Stimulated activated CD4-positive, alpha-beta T cell treated with anti-CD3 and anti-CD28 coated beads, Interleukin-15, amount 100 ng/mL, for 24 hours (primary cell): ENCODE measurements at regions not wholly inside any gene's neighbourhood (a gene's known extent, or its start where the extent isn't known, plus 50 kb on each side); places are given as distances from the start of the nearest gene placed in this dataset.
"Not testable (repeated sequence)": the region's sequence is repeated elsewhere in the genome, so short reads cannot be mapped to it uniquely, and the experiment has no call there.

Source experiments
- DNase-seq: peaks from one replicate; pipeline ENCODE4 v3.0.0-alpha.2; 2020

GRCh38 chr3:106840319-106840718 is 536.9 kb upstream of the CCDC54 start:
- no peak for DNase-seq

GRCh38 chr3:106842151-106842550 is 535.1 kb upstream of the CCDC54 start:
- no peak for DNase-seq

GRCh38 chr3:106844638-106845037 is 532.6 kb upstream of the CCDC54 start:
- DNase-seq, result no peak

- no peak for DNase-seq
Observed at GRCh38 chr3:106848099-106848498, 529.1 kb upstream of the CCDC54 start.

- DNase-seq, result no peak
Observed at GRCh38 chr3:106850437-106850836, 526.8 kb upstream of the CCDC54 start.

GRCh38 chr3:106858321-106858720 is 518.9 kb upstream of the CCDC54 start:
- DNase-seq, result not testable (repeated sequence)

GRCh38 chr3:106860182-106860581 is 517.1 kb upstream of the CCDC54 start:
- no peak for DNase-seq

GRCh38 chr3:106862067-106862466 is 515.2 kb upstream of the CCDC54 start:
- no peak for DNase-seq

- DNase-seq, result no peak
Observed at GRCh38 chr3:106877627-106878026, 499.6 kb upstream of the CCDC54 start.

- no peak for DNase-seq
Observed at GRCh38 chr3:106880206-106880605, 497.0 kb upstream of the CCDC54 start.

GRCh38 chr3:106881186-106881585 is 496.1 kb upstream of the CCDC54 start:
- no peak for DNase-seq

GRCh38 chr3:106882297-106882696 is 494.9 kb upstream of the CCDC54 start:
- DNase-seq, result no peak

GRCh38 chr3:106906074-106906473 is 471.2 kb upstream of the CCDC54 start:
- no peak for DNase-seq

GRCh38 chr3:106908181-106908938 is 468.9 kb upstream of the CCDC54 start:
- no peak for DNase-seq

GRCh38 chr3:106913111-106913698 is 464.0 kb upstream of the CCDC54 start:
- DNase-seq, result no peak

- DNase-seq, result no peak
Observed at GRCh38 chr3:106913966-106914365, 463.3 kb upstream of the CCDC54 start.

GRCh38 chr3:106920609-106921008 is 456.6 kb upstream of the CCDC54 start:
- DNase-seq, result no peak

GRCh38 chr3:106929081-106929480 is 448.2 kb upstream of the CCDC54 start:
- no peak for DNase-seq

GRCh38 chr3:106930086-106930485 is 447.2 kb upstream of the CCDC54 start:
- DNase-seq, result no peak

GRCh38 chr3:106931904-106932303 is 445.3 kb upstream of the CCDC54 start:
- no peak for DNase-seq

GRCh38 chr3:106936337-106936736 is 440.9 kb upstream of the CCDC54 start:
- DNase-seq, result no peak

- DNase-seq, result no peak
Observed at GRCh38 chr3:106942051-106942450, 435.2 kb upstream of the CCDC54 start.

- no peak for DNase-seq
Observed at GRCh38 chr3:106943071-106943470, 434.2 kb upstream of the CCDC54 start.

GRCh38 chr3:106945435-106945834 is 431.8 kb upstream of the CCDC54 start:
- no peak for DNase-seq

GRCh38 chr3:106946866-106947265 is 430.4 kb upstream of the CCDC54 start:
- DNase-seq, result no peak
